ENCODE measurements at regions not wholly inside any gene's neighbourhood (a gene's known extent, or its start where the extent isn't known, plus 50 kb on each side); places are given as distances from the start of the nearest gene placed in this dataset.

DNA sequence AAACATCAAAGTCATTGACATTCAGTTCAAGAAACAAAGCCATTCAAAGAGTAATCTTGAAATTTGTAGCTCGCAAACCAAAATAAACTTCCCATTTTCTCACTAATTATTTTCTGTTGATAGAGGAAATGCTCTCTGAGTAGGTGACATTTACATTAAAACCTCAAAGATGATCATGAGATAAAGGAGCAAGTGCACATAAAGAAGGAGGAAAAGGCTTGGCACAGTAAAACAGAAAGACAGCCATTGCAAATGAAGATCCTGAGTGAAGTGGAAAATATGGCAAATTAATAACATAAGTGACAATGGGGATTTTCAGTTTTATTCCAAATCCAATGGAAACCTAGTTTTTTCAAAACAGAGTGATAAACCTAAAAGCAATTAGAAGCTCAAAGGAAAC lies 2320.8 kb downstream of the ARAP2 start:
- H3K4me3 ChIP-seq, result no peak overlapping the region

DNA sequence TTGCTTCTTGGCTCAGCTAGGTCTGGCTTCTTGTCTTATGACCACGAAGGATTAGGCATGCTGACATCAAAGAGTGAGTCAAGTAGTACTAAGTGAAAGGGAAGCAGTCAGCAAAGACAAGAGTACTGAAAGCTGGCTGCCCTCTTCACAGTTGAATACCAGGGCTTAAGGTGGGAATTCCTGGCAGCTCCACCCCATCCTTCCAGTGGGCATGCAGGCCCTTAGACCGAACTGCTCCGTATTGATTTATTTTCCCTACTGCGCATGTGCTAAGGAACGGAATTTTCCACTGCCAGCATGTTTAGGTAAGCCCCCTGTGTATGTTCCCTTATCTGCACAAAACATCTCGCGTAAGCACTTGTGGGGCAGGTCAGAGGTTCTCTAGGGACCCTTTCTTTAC lies 2320.1 kb downstream of the ARAP2 start:
- no peak for TF ChIP-seq POLR2AphosphoS5 (IDR thresholded peaks at IDR 0.05)
- TF ChIP-seq, protein P1, sequence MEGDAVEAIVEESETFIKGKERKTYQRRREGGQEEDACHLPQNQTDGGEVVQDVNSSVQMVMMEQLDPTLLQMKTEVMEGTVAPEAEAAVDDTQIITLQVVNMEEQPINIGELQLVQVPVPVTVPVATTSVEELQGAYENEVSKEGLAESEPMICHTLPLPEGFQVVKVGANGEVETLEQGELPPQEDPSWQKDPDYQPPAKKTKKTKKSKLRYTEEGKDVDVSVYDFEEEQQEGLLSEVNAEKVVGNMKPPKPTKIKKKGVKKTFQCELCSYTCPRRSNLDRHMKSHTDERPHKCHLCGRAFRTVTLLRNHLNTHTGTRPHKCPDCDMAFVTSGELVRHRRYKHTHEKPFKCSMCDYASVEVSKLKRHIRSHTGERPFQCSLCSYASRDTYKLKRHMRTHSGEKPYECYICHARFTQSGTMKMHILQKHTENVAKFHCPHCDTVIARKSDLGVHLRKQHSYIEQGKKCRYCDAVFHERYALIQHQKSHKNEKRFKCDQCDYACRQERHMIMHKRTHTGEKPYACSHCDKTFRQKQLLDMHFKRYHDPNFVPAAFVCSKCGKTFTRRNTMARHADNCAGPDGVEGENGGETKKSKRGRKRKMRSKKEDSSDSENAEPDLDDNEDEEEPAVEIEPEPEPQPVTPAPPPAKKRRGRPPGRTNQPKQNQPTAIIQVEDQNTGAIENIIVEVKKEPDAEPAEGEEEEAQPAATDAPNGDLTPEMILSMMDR (IDR thresholded peaks at IDR 0.05), result no peak
- TF ChIP-seq EP300 (IDR thresholded peaks at IDR 0.05), result no peak
- TF ChIP-seq POLR2A (IDR thresholded peaks at IDR 0.05), result no peak
- DNase-seq (peak in 1 of 2 donors; percentile 20), ATAC-seq (ENCODE audit: low FRiP score in 2 of 2) (peak in 1 of 2 donors; percentile 21)
- no peaks in the 10 kb centered on the region for H3K4me1 ChIP-seq
- H3K36me3 ChIP-seq, result no peaks in the 10 kb centered on the region
- H3K9me3 ChIP-seq, result no peaks in the 10 kb centered on the region
- no peak overlapping the region for H3K27ac ChIP-seq
- no peak overlapping the region for H3K4me3 ChIP-seq
- H3K27me3 ChIP-seq, result no peaks in the 10 kb centered on the region
- WGBS, 2 donors, result 54 to 65% methylated on average over 7 of the region's 7 CpGs

More for the DNA sequence above, 2320.8 kb downstream of the ARAP2 start:
- WGBS, 2 donors, result 82 to 96% methylated on average over 1 of the region's 1 CpG
- ATAC-seq (ENCODE audit: low FRiP score in 2 of 2), result no peak
- no peaks in the 10 kb centered on the region for H3K27me3 ChIP-seq
- H3K4me1 ChIP-seq, result no peaks in the 10 kb centered on the region
- H3K27ac ChIP-seq, result no peak overlapping the region
- DNase-seq, result no peak
- TF ChIP-seq, protein P1 (IDR thresholded peaks at IDR 0.05), result no peak
- TF ChIP-seq EP300 (IDR thresholded peaks at IDR 0.05), result no peak
- TF ChIP-seq POLR2A (IDR thresholded peaks at IDR 0.05), result no peak
- TF ChIP-seq POLR2AphosphoS5 (IDR thresholded peaks at IDR 0.05), result no peak
- H3K36me3 ChIP-seq, result no peaks in the 10 kb centered on the region
- no peaks in the 10 kb centered on the region for H3K9me3 ChIP-seq

DNA sequence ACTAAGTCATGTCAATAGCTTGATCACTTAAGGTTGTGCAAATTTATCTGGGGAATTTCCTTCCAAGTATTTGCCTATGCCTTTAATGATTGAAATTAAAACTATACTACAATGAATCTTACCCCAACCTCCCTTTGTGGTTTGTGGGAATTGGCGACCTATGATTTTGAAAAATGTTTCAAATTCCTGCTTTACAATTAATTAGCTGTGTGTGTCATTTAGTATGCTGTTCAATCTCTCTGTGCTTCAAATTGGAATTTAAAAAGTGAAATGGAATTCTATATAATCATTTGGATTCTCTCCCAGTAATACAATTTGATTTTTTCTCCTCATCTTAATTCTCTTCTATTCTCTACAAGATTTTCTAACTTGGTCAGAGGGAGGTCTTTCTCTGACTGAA lies 2319.5 kb downstream of the ARAP2 start:
- no peaks in the 10 kb centered on the region for H3K4me1 ChIP-seq
- no peaks in the 10 kb centered on the region for H3K36me3 ChIP-seq
- ATAC-seq (ENCODE audit: low FRiP score in 2 of 2) (no peak), DNase-seq (no peak)
- H3K9me3 ChIP-seq, result no peaks in the 10 kb centered on the region
- no peaks in the 10 kb centered on the region for H3K27me3 ChIP-seq
- TF ChIP-seq, protein P1 (IDR thresholded peaks at IDR 0.05), result no peak
- no peak for TF ChIP-seq POLR2A (IDR thresholded peaks at IDR 0.05)
- no peak overlapping the region for H3K27ac ChIP-seq
- H3K4me3 ChIP-seq, result no peak overlapping the region
- WGBS, 2 donors, result 53 to 89% methylated on average over 1 of the region's 1 CpG

DNA sequence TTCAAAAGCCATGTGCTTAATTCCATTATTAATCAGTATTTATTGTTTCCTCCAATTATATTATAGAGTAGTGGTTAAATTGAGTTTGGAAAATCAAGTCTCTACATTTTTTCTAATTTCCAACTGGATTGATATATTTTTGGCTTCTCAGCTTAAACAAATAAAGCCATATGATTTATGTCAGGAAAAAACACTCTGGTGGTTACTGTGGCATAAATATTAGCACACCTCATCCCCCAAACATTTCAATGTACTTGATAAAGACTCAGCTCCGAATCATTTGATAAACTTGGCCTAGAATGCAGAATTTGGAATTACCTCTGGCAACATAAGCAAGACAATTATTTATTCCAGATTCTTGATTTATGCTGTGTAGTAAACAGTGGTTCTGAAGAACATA lies 2313.8 kb downstream of the ARAP2 start:
- TF ChIP-seq, protein P1 (IDR thresholded peaks at IDR 0.05), result no peak
- TF ChIP-seq EP300 (IDR thresholded peaks at IDR 0.05) (no peak), POLR2A (IDR thresholded peaks at IDR 0.05) (no peak), POLR2AphosphoS5 (IDR thresholded peaks at IDR 0.05) (no peak)
- Histone ChIP-seq H3K36me3 (no peaks in the 10 kb centered on the region), H3K4me3 (no peak overlapping the region), H3K27ac (no peak overlapping the region), H3K4me1 (no peaks in the 10 kb centered on the region), H3K27me3 (no peaks in the 10 kb centered on the region), H3K9me3 (no peaks in the 10 kb centered on the region)
- 48 to 50% methylated on average over 1 of the region's 1 CpG for WGBS, 2 donors
- ATAC-seq (ENCODE audit: low FRiP score in 2 of 2) (no peak), DNase-seq (no peak)

DNA sequence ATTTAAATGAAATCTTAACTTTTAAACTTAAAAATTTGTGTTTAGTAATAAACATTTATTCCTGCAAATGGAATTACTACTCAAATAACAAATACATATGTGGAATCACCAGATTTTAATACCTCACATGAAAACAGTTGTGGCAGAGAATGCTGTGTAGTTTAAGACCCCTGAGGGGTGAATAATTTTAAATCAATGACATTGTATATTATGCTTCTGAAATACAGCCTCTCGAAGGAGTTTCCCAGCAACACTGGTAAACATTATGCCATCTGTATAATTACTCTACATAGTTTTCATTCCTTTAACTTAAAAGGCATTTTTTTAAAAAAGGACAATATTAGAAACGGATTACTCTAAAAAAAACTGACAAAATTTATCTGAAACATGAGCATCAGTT lies 2313.3 kb downstream of the ARAP2 start:
- Histone ChIP-seq H3K27me3 (no peaks in the 10 kb centered on the region), H3K4me1 (no peaks in the 10 kb centered on the region), H3K9me3 (no peaks in the 10 kb centered on the region), H3K36me3 (no peaks in the 10 kb centered on the region), H3K4me3 (no peak overlapping the region), H3K27ac (no peak overlapping the region)
- 63 to 70% methylated on average over 2 of the region's 2 CpGs for WGBS, 2 donors
- ATAC-seq (ENCODE audit: low FRiP score in 2 of 2) (no peak), DNase-seq (no peak)
- TF ChIP-seq, protein P1 (IDR thresholded peaks at IDR 0.05), result no peak
- TF ChIP-seq POLR2AphosphoS5 (IDR thresholded peaks at IDR 0.05), result no peak
- TF ChIP-seq POLR2A (IDR thresholded peaks at IDR 0.05), result no peak
- TF ChIP-seq EP300 (IDR thresholded peaks at IDR 0.05), result no peak
